GM19463 (cell line): ENCODE measurements at regions not wholly inside any gene's neighbourhood (a gene's known extent, or its start where the extent isn't known, plus 50 kb on each side); places are given as distances from the start of the nearest gene placed in this dataset.

Source experiments
- ATAC-seq: cut with Tn5 transposase; IDR thresholded peaks from one replicate; pipeline ENCODE4 v1.9.1; 2021; ENCODE audit warnings: mild to moderate bottlenecking, moderate library complexity; ENCODE audit not compliant: unreplicated experiment

- ATAC-seq, result no peak
Measured at GRCh38 chr2:19785867-19786266, 115.9 kb downstream of the TTC32 start.

DNA sequence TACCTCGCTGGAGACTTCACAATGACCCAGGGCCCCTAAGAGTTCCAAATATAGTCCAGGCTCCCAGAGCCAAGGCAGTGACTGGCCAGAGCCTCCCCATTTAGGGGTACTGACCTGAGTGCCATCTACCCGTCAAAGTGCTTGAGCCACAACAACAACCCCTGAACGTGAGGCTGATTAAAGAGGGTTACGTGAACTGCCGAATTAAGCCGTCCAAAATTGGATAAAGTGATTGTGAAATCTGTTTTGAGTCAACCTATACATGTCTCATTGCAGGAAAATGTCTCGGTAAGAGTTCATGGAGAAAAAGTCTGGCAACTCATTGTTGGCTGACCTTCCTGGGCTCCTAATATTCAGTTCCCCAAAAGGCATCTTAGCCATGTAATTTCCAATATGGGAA is 116.3 kb downstream of the TTC32 start:
- no peak for ATAC-seq

GRCh38 chr2:19784456-19784855 is 117.3 kb downstream of the TTC32 start:
- ATAC-seq, result no peak

DNA sequence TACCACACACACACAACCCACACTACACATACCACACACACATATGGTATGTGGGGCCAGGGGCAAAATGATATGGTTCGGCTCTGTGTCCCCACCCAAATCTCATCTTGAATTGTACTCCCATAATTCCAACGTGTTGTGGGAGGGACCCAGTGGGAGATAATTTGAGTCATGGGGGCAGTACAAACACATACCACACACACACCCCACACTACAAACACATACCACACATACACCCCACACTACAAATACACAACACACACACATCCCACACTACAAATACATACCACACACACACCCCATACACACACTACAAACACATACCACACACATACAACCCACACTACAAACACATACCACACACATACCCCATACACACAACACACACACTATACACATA is 117.8 kb downstream of the TTC32 start:
- ATAC-seq, result no peak

GRCh38 chr2:19776941-19777514 is 124.8 kb downstream of the TTC32 start:
- ATAC-seq, result no peak

- ATAC-seq, result no peak
Measured at GRCh38 chr2:19775838-19776237, 125.9 kb downstream of the TTC32 start.

- ATAC-seq, result no peak
Measured at GRCh38 chr2:19775315-19775714, 126.5 kb downstream of the TTC32 start.

- no peak for ATAC-seq
Measured at GRCh38 chr2:19774805-19775176, 127.0 kb downstream of the TTC32 start.

DNA sequence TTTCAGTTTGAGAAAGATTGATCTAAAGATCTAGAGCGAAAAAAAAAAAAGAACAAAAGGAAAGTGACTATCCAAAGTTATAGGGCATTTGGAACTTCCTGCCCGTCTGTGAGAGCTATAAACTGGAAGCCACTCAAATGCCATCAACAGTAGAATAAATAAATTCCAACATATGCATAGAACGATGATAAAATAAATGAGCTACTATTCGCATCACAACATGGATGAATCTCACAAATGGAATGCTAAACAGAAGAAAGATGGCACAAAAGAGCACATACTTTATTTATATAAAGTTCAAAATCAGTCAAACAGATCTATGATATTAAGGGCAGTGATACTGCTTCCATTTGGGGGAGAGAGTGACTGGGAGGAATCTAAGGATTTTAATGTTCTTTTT is 128.8 kb downstream of the TTC32 start:
- no peak for ATAC-seq

DNA sequence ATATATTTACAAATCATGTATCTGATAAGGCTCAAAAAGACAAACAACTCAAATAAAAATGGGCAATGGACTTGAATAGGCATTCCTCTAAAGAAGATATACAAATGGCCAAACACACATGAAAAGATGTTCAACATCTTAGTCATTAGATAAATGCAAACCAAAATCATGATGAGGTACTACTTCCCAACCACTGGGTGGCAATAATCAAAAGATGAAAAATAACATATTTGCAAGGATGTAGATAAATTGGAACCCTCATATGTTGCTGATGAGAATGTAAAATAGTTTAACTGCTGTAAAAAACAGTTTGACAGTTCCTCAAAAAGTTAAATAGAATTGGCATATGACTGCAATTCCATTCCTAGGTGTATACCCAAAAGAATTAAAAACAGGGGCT is 132.3 kb downstream of the TTC32 start:
- no peak for ATAC-seq

DNA sequence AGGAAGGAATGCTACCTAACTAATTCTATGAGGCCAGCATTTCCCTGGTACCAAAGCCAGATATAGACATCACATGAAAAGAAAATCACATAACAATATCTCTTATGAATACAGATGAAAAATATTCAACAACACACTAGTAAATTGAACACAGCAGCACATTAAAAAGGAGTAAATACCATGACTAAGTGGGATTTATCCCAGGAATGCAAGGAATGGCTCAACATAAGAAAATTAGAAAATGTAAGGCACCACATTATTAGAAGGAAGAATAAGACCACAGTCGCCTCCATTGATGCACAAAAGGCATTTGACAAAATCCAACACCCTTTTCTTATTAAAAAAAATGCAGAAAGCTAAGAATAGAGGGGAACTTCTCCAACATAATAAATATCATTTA is 133.9 kb downstream of the TTC32 start:
- no peak for ATAC-seq

DNA sequence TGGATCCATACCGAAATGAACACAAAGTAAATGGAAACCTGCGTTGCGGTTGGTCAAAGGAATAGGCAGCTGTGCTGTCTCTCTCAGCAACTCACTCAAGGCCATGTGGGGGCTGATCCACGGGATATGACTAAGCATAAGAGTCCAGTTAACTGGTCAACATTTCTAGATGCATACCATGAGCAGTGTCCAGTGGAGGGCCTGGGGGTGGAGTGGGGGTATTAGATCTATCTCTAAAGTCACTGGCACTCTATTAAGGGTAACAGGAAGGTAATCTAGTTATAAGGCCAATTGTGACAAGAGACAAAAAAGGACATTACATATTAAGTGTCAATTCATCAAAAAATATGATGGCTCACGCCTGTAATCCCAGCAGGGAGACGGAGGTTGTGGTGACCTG is 136.8 kb downstream of the TTC32 start:
- no peak for ATAC-seq

- no peak for ATAC-seq
Measured at GRCh38 chr2:19763731-19764130, 138.1 kb downstream of the TTC32 start.

DNA sequence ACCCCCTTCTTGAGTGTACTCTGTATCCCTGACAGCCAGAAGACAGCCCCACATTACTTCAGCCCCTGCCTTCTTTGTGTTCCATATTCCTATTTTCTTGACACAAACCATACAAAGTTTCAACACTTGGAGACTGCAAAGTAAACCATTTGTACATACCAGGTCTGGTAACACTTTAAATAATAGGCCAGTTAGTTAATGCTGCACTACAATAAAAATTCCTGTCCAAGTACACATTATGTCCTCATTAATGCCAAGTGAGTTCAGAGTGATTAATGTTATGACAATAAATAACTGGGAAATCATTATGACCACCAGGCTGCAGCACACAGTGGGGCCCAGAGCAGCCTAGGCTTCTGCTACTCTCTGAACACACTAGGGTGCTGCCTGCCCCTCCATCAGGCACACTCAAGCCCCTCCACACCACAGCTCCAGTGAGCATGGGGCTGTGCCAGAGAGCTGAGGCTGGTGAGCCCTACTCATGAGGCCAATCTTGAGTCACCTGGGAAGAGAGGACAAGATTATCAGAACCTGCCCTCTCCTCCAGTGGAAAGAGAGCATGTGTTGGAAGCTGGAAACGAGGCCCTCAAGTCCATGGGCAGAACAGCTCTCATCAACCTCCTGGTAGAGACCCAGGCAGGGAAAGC is 138.7 kb downstream of the TTC32 start:
- no peak for ATAC-seq

GRCh38 chr2:19762142-19762541 is 139.6 kb downstream of the TTC32 start:
- ATAC-seq, result no peak

GRCh38 chr2:19759880-19760279 is 141.9 kb downstream of the TTC32 start:
- no peak for ATAC-seq

- no peak for ATAC-seq
Measured at GRCh38 chr2:19758658-19759057, 143.1 kb downstream of the TTC32 start.

GRCh38 chr2:19757586-19757985 is 144.2 kb downstream of the TTC32 start:
- no peak for ATAC-seq

- no peak for ATAC-seq
Measured at GRCh38 chr2:19754907-19755306, 146.9 kb downstream of the TTC32 start.

DNA sequence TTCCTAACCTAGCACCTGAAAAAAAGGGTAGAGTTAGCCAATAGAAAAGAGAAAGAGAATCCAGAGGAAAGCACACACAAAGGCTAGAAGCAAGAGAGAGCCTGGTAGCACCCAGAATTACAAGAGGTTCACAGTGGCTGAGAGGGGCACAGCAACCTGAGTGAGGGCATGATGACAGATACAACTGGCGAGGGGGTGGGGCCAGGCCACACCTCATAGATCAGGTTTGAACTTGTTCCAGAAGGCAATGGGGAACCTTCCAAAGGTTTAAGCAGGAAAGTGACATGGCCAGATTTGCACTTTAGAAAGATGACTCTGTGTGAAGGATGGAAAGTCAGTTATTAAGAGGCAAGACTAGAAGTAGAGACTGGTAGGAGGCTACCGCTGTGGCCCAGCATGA is 148.0 kb downstream of the TTC32 start:
- no peak for ATAC-seq

DNA sequence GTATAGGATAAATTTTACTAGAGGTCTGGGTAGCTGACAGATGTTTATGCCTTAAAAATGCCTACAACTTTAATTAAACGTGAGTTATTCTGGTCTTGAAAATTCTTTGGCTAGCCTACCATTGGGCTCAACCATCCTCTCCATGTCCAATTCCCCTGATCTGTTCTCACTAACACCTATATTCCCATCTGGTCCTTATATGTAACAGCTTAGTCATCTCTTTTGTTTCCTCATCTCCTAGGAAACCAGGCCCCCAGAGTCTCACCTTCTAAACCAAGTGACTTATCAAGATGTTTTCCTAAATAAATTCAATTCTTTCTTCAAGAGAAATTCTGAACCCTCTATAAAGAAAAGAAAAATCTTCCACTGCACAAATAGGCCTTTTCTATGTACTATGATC is 148.5 kb downstream of the TTC32 start:
- ATAC-seq, result no peak

DNA sequence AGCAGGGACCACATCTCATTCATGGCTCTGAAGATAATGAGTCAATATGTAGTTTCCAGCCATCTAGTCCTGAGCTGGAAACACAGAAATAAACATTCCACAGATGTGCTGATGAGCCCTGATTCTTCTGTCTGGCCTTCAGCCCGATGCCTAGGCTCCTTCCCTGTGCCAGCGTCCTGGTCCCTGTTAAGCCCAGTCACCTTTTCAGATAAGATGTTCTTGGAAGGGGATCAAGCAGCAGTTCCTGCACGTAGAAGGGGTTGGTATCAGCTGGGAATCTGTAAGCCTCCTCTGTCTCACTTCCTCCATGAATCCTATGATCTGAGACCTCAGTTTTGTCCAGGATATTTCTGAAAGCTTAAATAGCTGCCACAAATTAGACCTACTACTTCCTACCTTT is 149.3 kb downstream of the TTC32 start:
- ATAC-seq, result no peak

- no peak for ATAC-seq
Measured at GRCh38 chr2:19751631-19752030, 150.2 kb downstream of the TTC32 start.
